HG03045 (cell line): ENCODE measurements at regions not wholly inside any gene's neighbourhood (a gene's known extent, or its start where the extent isn't known, plus 50 kb on each side); places are given as distances from the start of the nearest gene placed in this dataset.

Experiments used
- ATAC-seq: cut with Tn5 transposase; IDR thresholded peaks from one replicate; pipeline ENCODE4 v1.9.1; 2021; ENCODE audit warnings: mild to moderate bottlenecking, moderate library complexity; ENCODE audit not compliant: unreplicated experiment

GRCh38 chr2:38207168-38207567 is 131.2 kb upstream of the CYP1B1 start:
- no peak for ATAC-seq

- ATAC-seq: no peak
Observed at GRCh38 chr2:38203446-38203810, 127.5 kb upstream of the CYP1B1 start.

- ATAC-seq: no peak
Observed at GRCh38 chr2:38202713-38203445, 126.9 kb upstream of the CYP1B1 start.

GRCh38 chr2:38201784-38202183 is 125.8 kb upstream of the CYP1B1 start:
- ATAC-seq: no peak

- ATAC-seq: no peak
Observed at GRCh38 chr2:38200598-38200997, 124.6 kb upstream of the CYP1B1 start.

GRCh38 chr2:38199127-38199526 is 123.2 kb upstream of the CYP1B1 start:
- ATAC-seq: no peak

- ATAC-seq: no peak
Observed at GRCh38 chr2:38194751-38195150, 118.8 kb upstream of the CYP1B1 start.

GRCh38 chr2:38192976-38193375 is 117.0 kb upstream of the CYP1B1 start:
- ATAC-seq: no peak

- no peak for ATAC-seq
Observed at GRCh38 chr2:38192046-38192445, 116.1 kb upstream of the CYP1B1 start.

GRCh38 chr2:38191516-38191915 is 115.6 kb upstream of the CYP1B1 start:
- no peak for ATAC-seq

GRCh38 chr2:38190542-38191218 is 114.7 kb upstream of the CYP1B1 start:
- ATAC-seq: no peak

GRCh38 chr2:38187541-38188011 is 111.6 kb upstream of the CYP1B1 start:
- no peak for ATAC-seq

- peak; percentile 93 for ATAC-seq
Observed at GRCh38 chr2:38185012-38185491, 109.1 kb upstream of the CYP1B1 start.

GRCh38 chr2:38182492-38183003 is 106.6 kb upstream of the CYP1B1 start:
- ATAC-seq: no peak

- no peak for ATAC-seq
Observed at GRCh38 chr2:38181806-38182491, 106.0 kb upstream of the CYP1B1 start.

- no peak for ATAC-seq
Observed at GRCh38 chr2:38180754-38181153, 104.8 kb upstream of the CYP1B1 start.

- no peak for ATAC-seq
Observed at GRCh38 chr2:38178556-38179419, 102.8 kb upstream of the CYP1B1 start.

GRCh38 chr2:38178119-38178518 is 102.2 kb upstream of the CYP1B1 start:
- no peak for ATAC-seq

- ATAC-seq: no peak
Observed at GRCh38 chr2:38176619-38177021, 100.7 kb upstream of the CYP1B1 start.

- no peak for ATAC-seq
Observed at GRCh38 chr2:38174646-38175423, 98.9 kb upstream of the CYP1B1 start.
